ENCODE measurements at regions not wholly inside any gene's neighbourhood (a gene's known extent, or its start where the extent isn't known, plus 50 kb on each side); places are given as distances from the start of the nearest gene placed in this dataset.

GRCh38 chr18:26614374-26614773 lies 66.0 kb upstream of the KCTD1 start:
- Histone ChIP-seq H3K79me2 (ENCODE audit: control insufficient read depth, insufficient read depth, low read length) (no peaks in the 10 kb centered on the region), H4K20me1 (replicated peaks; ENCODE audit: control insufficient read depth, extremely low read depth, insufficient read depth, low read length) (no peaks in the 10 kb centered on the region), H3K9ac (replicated peaks; ENCODE audit: extremely low read depth, insufficient read depth, low read length) (no peak overlapping the region), H3K9me1 (replicated peaks; ENCODE audit: control insufficient read depth, extremely low read depth, insufficient read depth, low read length) (no peaks in the 10 kb centered on the region), H3K36me3 (ENCODE audit: control insufficient read depth in 2 of 2, extremely low read depth in 1 of 2, insufficient read depth in 2 of 2, low read length in 2 of 2) (no peaks in the 10 kb centered on the region), H3K4me1 (ENCODE audit: control insufficient read depth, extremely low read depth, insufficient read depth, low read length) (no peaks in the 10 kb centered on the region), H2AFZ (ENCODE audit: low read depth, low read length) (no peak overlapping the region), H3K27me3 (ENCODE audit: control insufficient read depth in 2 of 2, insufficient read depth in 2 of 2, low read length in 2 of 2) (peaks cover 0 to 2% of the 10 kb centered on the region in 2 experiments), H3K4me3 (replicated peaks in 1 of 3; ENCODE audit: insufficient read depth in 1 of 3, low read depth in 1 of 3, low read length in 3 of 3) (no peak overlapping the region), H3K27ac (ENCODE audit: insufficient read depth, low read depth, low read length) (no peak overlapping the region), H3K9me3 (replicated peaks; ENCODE audit: control insufficient read depth, insufficient read depth, low read length) (no peaks in the 10 kb centered on the region), H3K4me2 (ENCODE audit: insufficient read depth, low read length) (no peak overlapping the region)
- dilution Hi-C loops (cut with MboI; ENCODE audit: extremely low pct_ligation_motif_present, low sequenced_read_pairs): no loop called here
- ChIA-PET POLR2A (no interaction called here), CTCF (interaction anchor here (1.2 to 1.4 kb wide), 2 partner anchors 18 to 231 kb away, joined by 3 to 4 read pairs; no protein-coding TSS in a partner anchor)
- intact Hi-C loops (cut with micrococcal nuclease): no loop called here
- no peak for DNase-seq (ENCODE audit: low read depth, low spot score)
- FAIRE-seq: no peak
- BruUV-seq (replicated peaks): no TSS peak
- TF ChIP-seq FOS (IDR thresholded peaks at IDR 0.05; ENCODE audit: borderline replicate concordance, insufficient read depth, low read length): no peak
- TF ChIP-seq CTCF (IDR thresholded peaks at IDR 0.05; ENCODE audit: extremely low read depth in 1 of 2, insufficient read depth in 1 of 2, low read depth in 1 of 2, low read length in 2 of 2): no peak
- TF ChIP-seq POLR2A (IDR thresholded peaks at IDR 0.05; ENCODE audit: low read depth, low read length): no peak
- no peak for TF ChIP-seq EZH2 (IDR thresholded peaks at IDR 0.05; ENCODE audit: borderline replicate concordance, low read depth, low read length, severe bottlenecking)
- TF ChIP-seq POLR2AphosphoS5 (IDR thresholded peaks at IDR 0.05; ENCODE audit: insufficient read depth, low read depth, low read length): no peak
- no peak for TF ChIP-seq GATA2 (IDR thresholded peaks at IDR 0.05; ENCODE audit: insufficient read depth, insufficient read length, low read depth, low read length)
- no peak for TF ChIP-seq JUN (IDR thresholded peaks at IDR 0.05; ENCODE audit: borderline replicate concordance, insufficient read depth, insufficient read length, low read depth)
- no peak for TF ChIP-seq MYC (IDR thresholded peaks at IDR 0.05; ENCODE audit: low read depth, low read length)
- no peak for TF ChIP-seq MAX (IDR thresholded peaks at IDR 0.05; ENCODE audit: insufficient read depth, insufficient read length)

Measured in endothelial cell of umbilical vein (primary cell).